Type B pancreatic cell (in vitro differentiated cells): ENCODE measurements at regions not wholly inside any gene's neighbourhood (a gene's known extent, or its start where the extent isn't known, plus 50 kb on each side); places are given as distances from the start of the nearest gene placed in this dataset.

Experiments
- DNase-seq: peaks from one replicate; pipeline ENCODE4 v3.0.0; 2021; ENCODE audit warnings: mixed read lengths; ENCODE audit not compliant: unreplicated experiment; ENCODE audit errors: extremely low spot score
- H3K27ac Mint-ChIP-seq: 2 replicates; pipeline ENCODE4 v1.8.0; 2021; ENCODE audit warnings: mild to moderate bottlenecking, mixed read lengths
- H3K27me3 Mint-ChIP-seq: 2 replicates; pipeline ENCODE4 v1.8.0; 2021; ENCODE audit warnings: mixed read lengths
- H3K36me3 Mint-ChIP-seq: 2 replicates; pipeline ENCODE4 v1.8.0; 2021; ENCODE audit warnings: mixed read lengths
- H3K4me1 Mint-ChIP-seq: one replicate; pipeline ENCODE4 v1.8.0; 2021; ENCODE audit warnings: mixed read lengths; ENCODE audit not compliant: unreplicated experiment
- H3K4me3 Mint-ChIP-seq: 2 replicates; pipeline ENCODE4 v1.8.0; 2021; ENCODE audit warnings: mild to moderate bottlenecking, mixed read lengths
- H3K9me3 Mint-ChIP-seq: 2 replicates; pipeline ENCODE4 v1.8.0; 2021; ENCODE audit warnings: mixed read lengths
- TF ChIP-seq, protein P1 (sequence below): fragments of 200-600 bp; sonication (generic); conservative IDR thresholded peaks from 2 replicates; pipeline ENCODE4 v1.5.0; 2021; ENCODE audit warnings: antibody characterized with exemption, mild to moderate bottlenecking

DNA sequence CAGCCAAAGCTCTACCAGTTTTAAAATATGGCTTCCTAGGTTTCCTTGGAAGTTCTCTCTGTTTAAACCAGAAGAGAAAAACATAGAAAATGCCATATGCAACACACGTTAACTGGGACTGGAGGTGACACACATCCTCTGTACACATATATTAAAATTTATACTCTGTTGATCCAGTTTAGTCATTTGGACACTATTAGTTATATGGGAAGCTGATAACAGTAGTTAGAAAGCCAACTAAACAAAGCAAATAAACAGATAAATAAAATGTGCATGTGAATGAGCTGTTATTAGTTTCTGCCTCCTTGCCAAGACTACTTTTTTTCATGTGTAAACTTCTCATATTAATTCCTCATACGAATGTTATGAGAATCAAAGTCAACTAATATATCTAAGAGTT lies 1249.2 kb upstream of the CDH6 start:
- TF ChIP-seq, protein P1, sequence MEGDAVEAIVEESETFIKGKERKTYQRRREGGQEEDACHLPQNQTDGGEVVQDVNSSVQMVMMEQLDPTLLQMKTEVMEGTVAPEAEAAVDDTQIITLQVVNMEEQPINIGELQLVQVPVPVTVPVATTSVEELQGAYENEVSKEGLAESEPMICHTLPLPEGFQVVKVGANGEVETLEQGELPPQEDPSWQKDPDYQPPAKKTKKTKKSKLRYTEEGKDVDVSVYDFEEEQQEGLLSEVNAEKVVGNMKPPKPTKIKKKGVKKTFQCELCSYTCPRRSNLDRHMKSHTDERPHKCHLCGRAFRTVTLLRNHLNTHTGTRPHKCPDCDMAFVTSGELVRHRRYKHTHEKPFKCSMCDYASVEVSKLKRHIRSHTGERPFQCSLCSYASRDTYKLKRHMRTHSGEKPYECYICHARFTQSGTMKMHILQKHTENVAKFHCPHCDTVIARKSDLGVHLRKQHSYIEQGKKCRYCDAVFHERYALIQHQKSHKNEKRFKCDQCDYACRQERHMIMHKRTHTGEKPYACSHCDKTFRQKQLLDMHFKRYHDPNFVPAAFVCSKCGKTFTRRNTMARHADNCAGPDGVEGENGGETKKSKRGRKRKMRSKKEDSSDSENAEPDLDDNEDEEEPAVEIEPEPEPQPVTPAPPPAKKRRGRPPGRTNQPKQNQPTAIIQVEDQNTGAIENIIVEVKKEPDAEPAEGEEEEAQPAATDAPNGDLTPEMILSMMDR = no peak
- H3K4me3 Mint-ChIP-seq = no peak overlapping the region
- no peaks in the 10 kb centered on the region for H3K27me3 Mint-ChIP-seq
- H3K9me3 Mint-ChIP-seq = no peaks in the 10 kb centered on the region
- DNase-seq = no peak
- H3K27ac Mint-ChIP-seq = no peak overlapping the region
- H3K4me1 Mint-ChIP-seq = no peaks in the 10 kb centered on the region
- H3K36me3 Mint-ChIP-seq = no peaks in the 10 kb centered on the region

DNA sequence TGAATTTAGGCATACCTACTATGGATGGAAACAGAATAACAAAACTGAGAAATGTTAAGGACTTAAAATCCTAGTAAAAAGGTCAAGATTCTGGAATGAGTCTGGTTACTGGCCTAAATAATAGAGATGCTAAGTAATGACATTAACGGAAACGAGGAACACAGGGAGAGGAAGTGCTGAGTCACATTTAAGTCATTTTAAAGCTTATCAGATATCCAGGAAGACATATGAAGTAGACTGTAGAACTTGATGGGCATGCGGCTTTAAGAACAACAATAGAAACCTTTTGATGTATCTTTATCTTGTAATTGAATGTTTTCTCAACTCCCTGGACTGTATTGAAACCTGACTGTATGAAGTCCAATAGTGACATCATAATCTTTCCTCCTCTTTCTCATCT lies 1251.4 kb upstream of the CDH6 start:
- H3K27ac Mint-ChIP-seq = no peak overlapping the region
- H3K27me3 Mint-ChIP-seq = no peaks in the 10 kb centered on the region
- no peaks in the 10 kb centered on the region for H3K36me3 Mint-ChIP-seq

DNA sequence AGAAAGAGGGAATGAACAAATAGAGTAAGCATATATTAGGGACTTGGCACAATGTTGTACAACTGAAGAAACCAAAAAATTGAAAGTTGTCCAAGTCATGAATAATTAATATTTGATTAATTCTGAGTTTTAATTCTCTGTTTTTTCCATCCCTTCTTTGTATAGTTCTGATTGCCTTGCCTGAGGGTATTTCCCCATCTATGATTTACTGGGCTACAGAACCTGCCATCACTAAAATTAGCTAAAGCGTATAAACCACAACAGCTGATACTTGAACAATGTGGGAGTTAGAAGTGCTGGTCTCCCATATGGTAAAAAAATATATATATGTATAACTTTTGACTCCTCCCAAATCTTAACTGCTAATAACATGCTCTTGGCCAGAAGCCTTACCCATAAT lies 1253.5 kb upstream of the CDH6 start:
- Mint-ChIP-seq H3K36me3 (no peaks in the 10 kb centered on the region), H3K27ac (no peak overlapping the region), H3K4me3 (no peak overlapping the region), H3K9me3 (no peaks in the 10 kb centered on the region), H3K4me1 (no peaks in the 10 kb centered on the region), H3K27me3 (no peaks in the 10 kb centered on the region)
- TF ChIP-seq, protein P1 = no peak
- no peak for DNase-seq

More for the DNA sequence above, 1251.4 kb upstream of the CDH6 start:
- H3K4me1 Mint-ChIP-seq = no peaks in the 10 kb centered on the region
- no peaks in the 10 kb centered on the region for H3K9me3 Mint-ChIP-seq
- H3K4me3 Mint-ChIP-seq = no peak overlapping the region
- DNase-seq = no peak
- TF ChIP-seq, protein P1 = no peak

DNA sequence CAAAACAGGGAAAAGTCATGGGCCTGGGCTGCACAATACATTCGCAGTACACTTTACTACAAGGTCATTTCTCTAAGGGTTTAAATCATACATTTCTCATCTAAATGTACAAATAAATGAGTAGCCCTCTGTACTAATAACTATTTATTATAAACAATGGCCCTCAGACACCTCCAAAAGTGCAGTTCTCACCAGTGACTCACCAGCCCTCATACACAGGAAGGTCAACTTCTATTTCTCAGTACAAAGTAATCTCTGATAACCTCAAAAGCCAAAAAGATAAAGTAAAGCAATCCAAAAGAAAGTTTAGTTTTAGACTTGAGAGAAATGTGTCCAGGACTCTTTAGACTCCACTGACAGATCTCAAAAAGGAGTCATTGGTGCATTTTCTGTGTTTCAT lies 1258.1 kb upstream of the CDH6 start:
- Mint-ChIP-seq H3K4me3 (no peak overlapping the region), H3K36me3 (no peaks in the 10 kb centered on the region), H3K27me3 (no peaks in the 10 kb centered on the region), H3K9me3 (no peaks in the 10 kb centered on the region), H3K27ac (no peak overlapping the region), H3K4me1 (no peaks in the 10 kb centered on the region)
- TF ChIP-seq, protein P1 = no peak
- no peak for DNase-seq

DNA sequence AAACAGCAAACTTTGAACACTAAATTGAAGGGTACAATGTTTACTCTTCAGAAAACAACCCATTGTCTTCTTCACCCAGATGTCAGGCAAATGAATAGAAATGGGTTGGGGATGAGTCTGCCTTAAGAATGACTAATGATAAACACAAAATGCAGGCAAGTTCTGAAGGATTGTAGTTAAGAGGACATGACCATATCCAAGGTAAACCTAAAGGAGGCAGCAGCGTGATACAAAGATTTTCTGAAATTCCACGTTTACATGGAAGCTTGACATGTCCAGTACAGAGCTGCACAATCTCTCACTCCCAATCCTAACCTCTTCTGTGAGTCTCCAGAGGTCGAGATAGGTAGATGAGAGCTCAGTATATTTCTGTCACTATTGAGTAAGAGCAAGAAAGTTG lies 1263.2 kb upstream of the CDH6 start:
- no peak overlapping the region for H3K4me3 Mint-ChIP-seq
- DNase-seq = no peak

More for the DNA sequence above, 1263.2 kb upstream of the CDH6 start:
- no peaks in the 10 kb centered on the region for H3K36me3 Mint-ChIP-seq
- no peaks in the 10 kb centered on the region for H3K4me1 Mint-ChIP-seq
- TF ChIP-seq, protein P1 = no peak
- H3K27ac Mint-ChIP-seq = no peak overlapping the region
- no peaks in the 10 kb centered on the region for H3K27me3 Mint-ChIP-seq
- no peaks in the 10 kb centered on the region for H3K9me3 Mint-ChIP-seq
